ENCODE measurements at regions not wholly inside any gene's neighbourhood (a gene's known extent, or its start where the extent isn't known, plus 50 kb on each side); places are given as distances from the start of the nearest gene placed in this dataset.

GRCh38 chr7:13241416-13241815 is 554.0 kb downstream of the ARL4A start:
- no peaks in the 10 kb centered on the region for H3K36me3 ChIP-seq (ENCODE audit: insufficient read depth, low read length)
- H4K20me1 ChIP-seq (ENCODE audit: insufficient read depth, low read length): no peaks in the 10 kb centered on the region
- no peak overlapping the region for H3K4me3 ChIP-seq (ENCODE audit: low read depth, low read length, poor library complexity, severe bottlenecking)
- H2AFZ ChIP-seq (ENCODE audit: low read length): no peak overlapping the region
- H3K9me2 ChIP-seq (ENCODE audit: insufficient read depth, low read length): no peaks in the 10 kb centered on the region
- H3K27ac ChIP-seq (ENCODE audit: low read depth, low read length, poor library complexity, severe bottlenecking): no peak overlapping the region
- POLR2A ChIA-PET: interaction anchor here (0.7 kb wide), 1 partner anchor 624 kb away, joined by 3 read pairs; no protein-coding TSS in a partner anchor
- H3K4me1 ChIP-seq (ENCODE audit: insufficient read depth, low read length, poor library complexity, severe bottlenecking): no peaks in the 10 kb centered on the region
- no TSS peak for BruUV-seq (replicated peaks)
- no peaks in the 10 kb centered on the region for H3K9me3 ChIP-seq (ENCODE audit: low read length)
- H3K79me2 ChIP-seq (ENCODE audit: insufficient read depth, low read depth, low read length): no peaks in the 10 kb centered on the region
- H3K4me2 ChIP-seq (ENCODE audit: low read length): no peak overlapping the region
- intact Hi-C loops (cut with micrococcal nuclease; ENCODE audit: unreplicated experiment): no loop called here
- no peak for TF ChIP-seq CTCF (conservative IDR thresholded peaks at IDR 0.05; ENCODE audit: low read length)
- TF ChIP-seq EZH2phosphoT487 (IDR thresholded peaks at IDR 0.05; ENCODE audit: borderline replicate concordance, low read depth, low read length): no peak
- CTCF ChIA-PET (ENCODE audit: unreplicated experiment): no interaction called here
- DNase-seq (ENCODE audit: low spot score): no peak

GRCh38 chr7:13257661-13258060 is 570.2 kb downstream of the ARL4A start:
- Histone ChIP-seq H3K4me1 (ENCODE audit: insufficient read depth, low read length, poor library complexity, severe bottlenecking) (no peaks in the 10 kb centered on the region), H3K4me3 (ENCODE audit: low read depth, low read length, poor library complexity, severe bottlenecking) (no peak overlapping the region), H3K4me2 (ENCODE audit: low read length) (no peak overlapping the region), H3K9me3 (ENCODE audit: low read length) (no peaks in the 10 kb centered on the region), H4K20me1 (ENCODE audit: insufficient read depth, low read length) (no peaks in the 10 kb centered on the region), H3K36me3 (ENCODE audit: insufficient read depth, low read length) (no peaks in the 10 kb centered on the region), H3K27ac (ENCODE audit: low read depth, low read length, poor library complexity, severe bottlenecking) (no peak overlapping the region), H3K9me2 (ENCODE audit: insufficient read depth, low read length) (no peaks in the 10 kb centered on the region), H3K79me2 (ENCODE audit: insufficient read depth, low read depth, low read length) (no peaks in the 10 kb centered on the region), H2AFZ (ENCODE audit: low read length) (no peak overlapping the region)
- BruUV-seq (replicated peaks): no TSS peak
- ChIA-PET POLR2A (no interaction called here), CTCF (ENCODE audit: unreplicated experiment) (no interaction called here)
- DNase-seq (ENCODE audit: low spot score): no peak
- TF ChIP-seq EZH2phosphoT487 (IDR thresholded peaks at IDR 0.05; ENCODE audit: borderline replicate concordance, low read depth, low read length): no peak
- TF ChIP-seq CTCF (conservative IDR thresholded peaks at IDR 0.05; ENCODE audit: low read length): no peak
- intact Hi-C loops (cut with micrococcal nuclease; ENCODE audit: unreplicated experiment): loop anchor here (10.0 kb wide), 1 partner anchor 63 kb away; no protein-coding TSS in a partner anchor

GRCh38 chr7:13258386-13258785 is 571.0 kb downstream of the ARL4A start:
- Histone ChIP-seq H3K79me2 (ENCODE audit: insufficient read depth, low read depth, low read length) (no peaks in the 10 kb centered on the region), H3K9me2 (ENCODE audit: insufficient read depth, low read length) (no peaks in the 10 kb centered on the region), H3K9me3 (ENCODE audit: low read length) (no peaks in the 10 kb centered on the region), H3K4me2 (ENCODE audit: low read length) (no peak overlapping the region), H3K4me1 (ENCODE audit: insufficient read depth, low read length, poor library complexity, severe bottlenecking) (no peaks in the 10 kb centered on the region), H3K36me3 (ENCODE audit: insufficient read depth, low read length) (no peaks in the 10 kb centered on the region), H4K20me1 (ENCODE audit: insufficient read depth, low read length) (no peaks in the 10 kb centered on the region), H3K27ac (ENCODE audit: low read depth, low read length, poor library complexity, severe bottlenecking) (no peak overlapping the region), H3K4me3 (ENCODE audit: low read depth, low read length, poor library complexity, severe bottlenecking) (no peak overlapping the region), H2AFZ (ENCODE audit: low read length) (no peak overlapping the region)
- DNase-seq (ENCODE audit: low spot score): no peak
- ChIA-PET CTCF (ENCODE audit: unreplicated experiment) (no interaction called here), POLR2A (no interaction called here)
- intact Hi-C loops (cut with micrococcal nuclease; ENCODE audit: unreplicated experiment): loop anchor here (10.0 kb wide), 1 partner anchor 64 kb away; no protein-coding TSS in a partner anchor
- no TSS peak for BruUV-seq (replicated peaks)
- TF ChIP-seq CTCF (conservative IDR thresholded peaks at IDR 0.05; ENCODE audit: low read length): no peak
- no peak for TF ChIP-seq EZH2phosphoT487 (IDR thresholded peaks at IDR 0.05; ENCODE audit: borderline replicate concordance, low read depth, low read length)

Data from OCI-LY7 (cell line).